GM23248 (cell line): ENCODE measurements at regions not wholly inside any gene's neighbourhood (a gene's known extent, or its start where the extent isn't known, plus 50 kb on each side); places are given as distances from the start of the nearest gene placed in this dataset.

Source experiments
- EZH2 ChIP-seq: fragments of 200-600 bp; sonication (generic); IDR thresholded peaks from 2 replicates; pipeline ENCODE4 v1.6.1; 2018; ENCODE audit warnings: antibody characterized with exemption, mild to moderate bottlenecking; ENCODE audit not compliant: insufficient read depth, poor library complexity, severe bottlenecking
- EZH2phosphoT487 ChIP-seq: fragments of 200-600 bp; sonication (generic); IDR thresholded peaks from 2 replicates; pipeline ENCODE4 v1.6.1; 2018; ENCODE audit warnings: antibody characterized with exemption, moderate library complexity, mild to moderate bottlenecking, low read depth; ENCODE audit not compliant: insufficient read depth

- TF ChIP-seq EZH2 (no peak), EZH2phosphoT487 (no peak)
Measured at GRCh38 chr1:199854686-199855321, 172.7 kb upstream of the NR5A2 start.
